ENCODE measurements at regions not wholly inside any gene's neighbourhood (a gene's known extent, or its start where the extent isn't known, plus 50 kb on each side); places are given as distances from the start of the nearest gene placed in this dataset.
A peak's percentile ranks its signal among the peaks of the same experiment; 100 is the strongest.

DNA sequence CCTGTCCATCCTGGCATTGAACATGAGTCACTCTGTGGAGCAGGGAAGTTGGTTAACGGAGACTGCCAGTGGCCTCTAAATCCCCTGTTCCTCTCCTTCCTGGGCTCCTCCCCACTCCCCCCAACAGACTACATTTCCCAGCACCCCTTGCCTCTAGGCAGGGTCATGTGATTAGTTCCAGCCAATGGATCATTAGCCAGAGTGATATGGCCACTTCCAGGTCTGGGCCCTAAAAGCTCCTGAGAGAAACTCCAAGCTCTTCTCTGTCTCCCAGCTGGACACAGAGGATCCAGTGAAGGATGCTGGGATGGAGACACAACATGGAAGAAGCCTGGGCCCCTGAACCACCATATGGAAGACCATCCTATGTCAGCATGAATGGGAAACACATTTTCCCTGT, 54.4 kb upstream of the RFLNA start:
- DNase-seq: no peak
- H3K36me3 ChIP-seq: no peaks in the 10 kb centered on the region
- no peaks in the 10 kb centered on the region for H3K27me3 ChIP-seq
- H3K4me3 ChIP-seq: no peak overlapping the region
- TF ChIP-seq POLR2A (IDR thresholded peaks at IDR 0.05) (no peak), CTCF (IDR thresholded peaks at IDR 0.05 in 4 of 5, conservative IDR thresholded peaks at IDR 0.05 in 1 of 5) (no peak)
- no peaks in the 10 kb centered on the region for H3K9me3 ChIP-seq
- in situ Hi-C loops (cut with MboI; ENCODE audit: low sequenced_read_pairs in 4 of 4): no loop called here
- intact Hi-C loops (cut with DNase I; ENCODE audit: low total_unique reads): no loop called here
- H3K27ac ChIP-seq: no peak overlapping the region
- peak in 1 of 2 donors; percentile 41 for ATAC-seq
- H3K4me1 ChIP-seq: no peaks in the 10 kb centered on the region

GRCh38 chr12:124241776-124242528, 52.9 kb upstream of the RFLNA start:
- TF ChIP-seq CTCF (IDR thresholded peaks at IDR 0.05 in 4 of 5, conservative IDR thresholded peaks at IDR 0.05 in 1 of 5) (no peak), POLR2A (IDR thresholded peaks at IDR 0.05) (no peak)
- peaks cover 0 to 7% (median 0%) of the 10 kb centered on the region in 3 donors for H3K27me3 ChIP-seq
- ATAC-seq: no peak
- no peak overlapping the region for H3K4me3 ChIP-seq
- in situ Hi-C loops (cut with MboI; ENCODE audit: low sequenced_read_pairs in 4 of 4): no loop called here
- H3K9me3 ChIP-seq: no peaks in the 10 kb centered on the region
- no peaks in the 10 kb centered on the region for H3K36me3 ChIP-seq
- no peak overlapping the region for H3K27ac ChIP-seq
- H3K4me1 ChIP-seq: no peaks in the 10 kb centered on the region
- no peak for DNase-seq
- intact Hi-C loops (cut with DNase I; ENCODE audit: low total_unique reads): no loop called here

- H3K27ac ChIP-seq: no peak overlapping the region
- no peaks in the 10 kb centered on the region for H3K36me3 ChIP-seq
- intact Hi-C loops (cut with DNase I; ENCODE audit: low total_unique reads): no loop called here
- no peaks in the 10 kb centered on the region for H3K9me3 ChIP-seq
- H3K4me1 ChIP-seq: no peaks in the 10 kb centered on the region
- ATAC-seq (no peak), DNase-seq (no peak)
- peaks cover 0 to 7% (median 0%) of the 10 kb centered on the region in 3 donors for H3K27me3 ChIP-seq
- no peak overlapping the region for H3K4me3 ChIP-seq
- TF ChIP-seq POLR2A (IDR thresholded peaks at IDR 0.05) (no peak), CTCF (IDR thresholded peaks at IDR 0.05 in 4 of 5, conservative IDR thresholded peaks at IDR 0.05 in 1 of 5) (no peak)
- in situ Hi-C loops (cut with MboI; ENCODE audit: low sequenced_read_pairs in 4 of 4): no loop called here
Measured at GRCh38 chr12:124242529-124243065, 52.3 kb upstream of the RFLNA start.

DNA sequence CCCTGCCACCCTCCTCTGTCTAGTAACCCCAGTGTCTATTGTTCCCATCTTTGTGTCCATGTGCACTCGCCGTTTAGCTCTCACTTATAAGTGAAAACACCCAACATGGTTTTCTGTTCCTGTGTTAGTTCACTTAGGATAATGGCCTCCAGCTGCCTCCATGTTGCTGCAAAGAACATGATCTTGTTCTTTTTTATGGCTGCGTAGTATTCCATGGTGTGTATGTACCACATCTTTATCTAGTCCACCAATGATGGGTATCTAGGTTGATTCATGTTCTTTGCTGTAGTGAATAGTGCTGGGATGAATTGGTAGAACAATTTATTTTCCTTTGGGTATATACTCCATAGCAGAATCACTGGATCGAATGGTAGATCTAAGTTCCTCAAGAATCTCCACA, 51.0 kb upstream of the RFLNA start:
- no peak for TF ChIP-seq CTCF (IDR thresholded peaks at IDR 0.05 in 4 of 5, conservative IDR thresholded peaks at IDR 0.05 in 1 of 5)
- TF ChIP-seq POLR2A (IDR thresholded peaks at IDR 0.05): no peak
- no peak for ATAC-seq
- no peaks in the 10 kb centered on the region for H3K4me1 ChIP-seq
- intact Hi-C loops (cut with DNase I; ENCODE audit: low total_unique reads): no loop called here
- peaks cover 0 to 7% (median 0%) of the 10 kb centered on the region in 3 donors for H3K27me3 ChIP-seq
- DNase-seq: no peak
- in situ Hi-C loops (cut with MboI; ENCODE audit: low sequenced_read_pairs in 4 of 4): no loop called here
- no peak overlapping the region for H3K27ac ChIP-seq
- no peak overlapping the region for H3K4me3 ChIP-seq
- no peaks in the 10 kb centered on the region for H3K36me3 ChIP-seq
- H3K9me3 ChIP-seq: no peaks in the 10 kb centered on the region
